ENCODE measurements at regions not wholly inside any gene's neighbourhood (a gene's known extent, or its start where the extent isn't known, plus 50 kb on each side); places are given as distances from the start of the nearest gene placed in this dataset.

- Histone ChIP-seq H3K4me1 (ENCODE audit: control insufficient read depth, insufficient read depth, low read length) (no peaks in the 10 kb centered on the region), H3K9me3 (ENCODE audit: control insufficient read depth, low read depth, low read length) (peaks cover 5% of the 10 kb centered on the region), H3K36me3 (ENCODE audit: control insufficient read depth, insufficient read depth, low read length) (no peaks in the 10 kb centered on the region), H3K27me3 (ENCODE audit: control insufficient read depth, insufficient read depth, low read length) (peaks cover 77% of the 10 kb centered on the region), H3K27ac (ENCODE audit: low read length) (no peak overlapping the region), H3K4me3 (ENCODE audit: low read length) (no peak overlapping the region)
- WGBS (ENCODE audit: insufficient coverage, low lambda C conversion rate) = no CpG with 5 or more reads among the region's 44 CpGs
- peak in 1 of 2 donors; percentile 22 for DNase-seq
Measured at GRCh38 chr11:19344661-19345518, 104.1 kb upstream of the E2F8 start.

DNA sequence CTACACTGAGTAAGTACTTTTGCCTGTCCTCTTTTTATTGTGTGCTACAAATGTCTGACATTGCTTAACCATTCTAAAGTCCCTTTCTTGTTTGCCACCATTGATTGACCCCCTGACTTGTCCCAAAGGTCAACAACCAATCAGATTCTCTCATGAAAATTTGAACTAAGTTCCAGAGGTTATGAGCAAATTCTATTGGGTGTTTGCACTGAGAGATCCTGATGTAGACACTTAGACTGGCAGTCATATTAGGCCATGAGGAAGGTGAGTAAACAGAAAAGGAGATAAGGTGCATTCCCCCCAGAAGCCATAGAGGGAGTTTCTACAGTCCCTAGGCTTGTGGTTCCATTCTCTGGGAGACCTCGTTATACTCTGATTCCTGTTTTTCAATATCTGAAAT lies 101.3 kb upstream of the E2F8 start:
- no peak overlapping the region for H3K4me3 ChIP-seq (ENCODE audit: low read length)
- H3K9me3 ChIP-seq (ENCODE audit: control insufficient read depth, low read depth, low read length) = peaks cover 5% of the 10 kb centered on the region
- no peaks in the 10 kb centered on the region for H3K4me1 ChIP-seq (ENCODE audit: control insufficient read depth, insufficient read depth, low read length)
- no CpG with 5 or more reads among the region's 1 CpG for WGBS (ENCODE audit: insufficient coverage, low lambda C conversion rate)
- peaks cover 75% of the 10 kb centered on the region for H3K27me3 ChIP-seq (ENCODE audit: control insufficient read depth, insufficient read depth, low read length)
- H3K36me3 ChIP-seq (ENCODE audit: control insufficient read depth, insufficient read depth, low read length) = no peaks in the 10 kb centered on the region
- H3K27ac ChIP-seq (ENCODE audit: low read length) = no peak overlapping the region
- no peak for DNase-seq

- Histone ChIP-seq H3K4me1 (ENCODE audit: control insufficient read depth, insufficient read depth, low read length) (no peaks in the 10 kb centered on the region), H3K9me3 (ENCODE audit: control insufficient read depth, low read depth, low read length) (no peaks in the 10 kb centered on the region), H3K4me3 (ENCODE audit: low read length) (no peak overlapping the region), H3K27me3 (ENCODE audit: control insufficient read depth, insufficient read depth, low read length) (peaks cover 50% of the 10 kb centered on the region), H3K36me3 (ENCODE audit: control insufficient read depth, insufficient read depth, low read length) (no peaks in the 10 kb centered on the region), H3K27ac (ENCODE audit: low read length) (no peak overlapping the region)
- no peak for DNase-seq
- no CpG with 5 or more reads among the region's 3 CpGs for WGBS (ENCODE audit: insufficient coverage, low lambda C conversion rate)
Measured at GRCh38 chr11:19338375-19338774, 97.6 kb upstream of the E2F8 start.

DNA sequence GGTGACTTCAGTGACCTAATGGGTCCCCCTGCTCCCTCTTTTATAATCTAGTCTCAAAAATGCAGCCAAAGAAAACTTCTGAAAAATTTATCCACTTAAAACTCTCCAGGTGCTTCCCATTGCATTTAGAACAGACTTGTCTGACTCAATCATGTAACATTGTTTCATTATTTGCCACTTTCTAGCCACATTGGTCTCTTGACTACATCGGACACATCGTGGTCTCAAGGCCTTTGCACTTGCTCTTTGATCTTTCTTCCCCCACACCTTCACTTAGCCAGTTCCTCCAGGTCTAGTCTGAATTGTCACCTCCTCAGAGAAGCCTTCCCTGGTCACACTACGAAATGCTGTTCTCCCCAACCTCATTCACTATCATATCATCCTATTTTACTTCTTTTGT lies 97.0 kb upstream of the E2F8 start:
- H3K36me3 ChIP-seq (ENCODE audit: control insufficient read depth, insufficient read depth, low read length) = no peaks in the 10 kb centered on the region
- H3K27ac ChIP-seq (ENCODE audit: low read length) = no peak overlapping the region
- DNase-seq = no peak
- H3K4me1 ChIP-seq (ENCODE audit: control insufficient read depth, insufficient read depth, low read length) = no peaks in the 10 kb centered on the region
- H3K4me3 ChIP-seq (ENCODE audit: low read length) = no peak overlapping the region
- WGBS (ENCODE audit: insufficient coverage, low lambda C conversion rate) = no CpG with 5 or more reads among the region's 3 CpGs
- H3K27me3 ChIP-seq (ENCODE audit: control insufficient read depth, insufficient read depth, low read length) = peaks cover 46% of the 10 kb centered on the region
- no peaks in the 10 kb centered on the region for H3K9me3 ChIP-seq (ENCODE audit: control insufficient read depth, low read depth, low read length)

DNA sequence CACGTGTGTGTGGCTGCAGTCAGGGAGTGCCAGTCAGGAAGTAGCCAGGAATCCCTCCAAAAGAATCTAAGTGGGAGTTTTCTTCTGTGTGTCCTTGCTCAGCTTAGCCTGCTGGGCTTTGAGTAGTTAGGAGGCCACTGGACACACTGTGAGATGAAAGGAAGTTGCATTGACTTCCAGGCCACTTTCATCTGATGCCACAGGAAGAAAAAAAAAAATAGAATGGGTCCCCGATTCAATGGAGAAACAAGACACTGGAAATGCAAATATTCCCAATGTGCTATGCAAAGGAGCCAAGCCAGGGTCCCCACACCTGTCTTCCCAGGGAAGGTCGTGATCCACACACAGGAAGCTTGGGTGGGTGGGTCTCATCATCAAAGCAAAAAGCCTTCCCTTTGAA lies 95.6 kb upstream of the E2F8 start:
- DNase-seq = no peak
- H3K9me3 ChIP-seq (ENCODE audit: control insufficient read depth, low read depth, low read length) = no peaks in the 10 kb centered on the region
- H3K4me1 ChIP-seq (ENCODE audit: control insufficient read depth, insufficient read depth, low read length) = no peaks in the 10 kb centered on the region
- no peaks in the 10 kb centered on the region for H3K36me3 ChIP-seq (ENCODE audit: control insufficient read depth, insufficient read depth, low read length)
- peaks cover 43% of the 10 kb centered on the region for H3K27me3 ChIP-seq (ENCODE audit: control insufficient read depth, insufficient read depth, low read length)
- WGBS (ENCODE audit: insufficient coverage, low lambda C conversion rate) = no CpG with 5 or more reads among the region's 3 CpGs
- no peak overlapping the region for H3K4me3 ChIP-seq (ENCODE audit: low read length)
- H3K27ac ChIP-seq (ENCODE audit: low read length) = no peak overlapping the region

GRCh38 chr11:19332476-19332875 lies 91.7 kb upstream of the E2F8 start:
- H3K27me3 ChIP-seq (ENCODE audit: control insufficient read depth, insufficient read depth, low read length) = peaks cover 33% of the 10 kb centered on the region
- H3K9me3 ChIP-seq (ENCODE audit: control insufficient read depth, low read depth, low read length) = no peaks in the 10 kb centered on the region
- H3K27ac ChIP-seq (ENCODE audit: low read length) = no peak overlapping the region
- no peaks in the 10 kb centered on the region for H3K4me1 ChIP-seq (ENCODE audit: control insufficient read depth, insufficient read depth, low read length)
- 100% methylated on average over 1 of the region's 2 CpGs for WGBS (ENCODE audit: insufficient coverage, low lambda C conversion rate)
- H3K36me3 ChIP-seq (ENCODE audit: control insufficient read depth, insufficient read depth, low read length) = no peaks in the 10 kb centered on the region
- DNase-seq = no peak
- H3K4me3 ChIP-seq (ENCODE audit: low read length) = no peak overlapping the region

GRCh38 chr11:19330416-19330815 lies 89.7 kb upstream of the E2F8 start:
- Histone ChIP-seq H3K4me1 (ENCODE audit: control insufficient read depth, insufficient read depth, low read length) (no peaks in the 10 kb centered on the region), H3K27me3 (ENCODE audit: control insufficient read depth, insufficient read depth, low read length) (peaks cover 30% of the 10 kb centered on the region), H3K9me3 (ENCODE audit: control insufficient read depth, low read depth, low read length) (no peaks in the 10 kb centered on the region), H3K36me3 (ENCODE audit: control insufficient read depth, insufficient read depth, low read length) (no peaks in the 10 kb centered on the region), H3K27ac (ENCODE audit: low read length) (no peak overlapping the region), H3K4me3 (ENCODE audit: low read length) (no peak overlapping the region)
- no CpG with 5 or more reads among the region's 2 CpGs for whole genome bisulfite sequencing (ENCODE audit: insufficient coverage, low lambda C conversion rate)
- DNase-seq = no peak

DNA sequence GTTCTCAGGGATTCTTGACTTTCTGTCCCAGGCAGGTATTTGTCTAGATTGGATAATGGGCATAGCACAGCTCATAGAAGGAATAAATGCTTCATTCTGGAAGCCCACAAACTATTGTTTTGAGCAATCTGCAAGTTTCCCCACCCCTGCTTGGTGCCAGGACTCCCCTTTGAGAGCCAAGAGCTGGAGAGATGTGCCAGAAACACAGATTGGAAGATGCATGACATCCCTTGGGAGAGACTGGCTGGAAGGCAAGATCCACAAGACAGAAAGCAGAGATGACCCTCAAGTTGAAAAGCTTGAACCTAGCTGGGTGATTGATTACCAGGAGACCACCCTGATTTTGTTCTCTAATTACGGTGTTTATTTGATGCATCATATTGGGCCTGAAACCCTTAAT lies 89.2 kb upstream of the E2F8 start:
- no peak for DNase-seq
- no peaks in the 10 kb centered on the region for H3K36me3 ChIP-seq (ENCODE audit: control insufficient read depth, insufficient read depth, low read length)
- no peak overlapping the region for H3K4me3 ChIP-seq (ENCODE audit: low read length)
- H3K27me3 ChIP-seq (ENCODE audit: control insufficient read depth, insufficient read depth, low read length) = peaks cover 30% of the 10 kb centered on the region
- H3K9me3 ChIP-seq (ENCODE audit: control insufficient read depth, low read depth, low read length) = no peaks in the 10 kb centered on the region
- WGBS (ENCODE audit: insufficient coverage, low lambda C conversion rate) = no CpG with 5 or more reads among the region's 1 CpG
- H3K27ac ChIP-seq (ENCODE audit: low read length) = no peak overlapping the region
- H3K4me1 ChIP-seq (ENCODE audit: control insufficient read depth, insufficient read depth, low read length) = no peaks in the 10 kb centered on the region

GRCh38 chr11:19328586-19329311 lies 88.0 kb upstream of the E2F8 start:
- H3K4me3 ChIP-seq (ENCODE audit: low read length) = no peak overlapping the region
- no peaks in the 10 kb centered on the region for H3K4me1 ChIP-seq (ENCODE audit: control insufficient read depth, insufficient read depth, low read length)
- H3K9me3 ChIP-seq (ENCODE audit: control insufficient read depth, low read depth, low read length) = no peaks in the 10 kb centered on the region
- WGBS (ENCODE audit: insufficient coverage, low lambda C conversion rate) = 40% methylated on average over 1 of the region's 8 CpGs
- no peak for DNase-seq
- H3K27me3 ChIP-seq (ENCODE audit: control insufficient read depth, insufficient read depth, low read length) = peaks cover 22% of the 10 kb centered on the region
- no peak overlapping the region for H3K27ac ChIP-seq (ENCODE audit: low read length)
- no peaks in the 10 kb centered on the region for H3K36me3 ChIP-seq (ENCODE audit: control insufficient read depth, insufficient read depth, low read length)

GRCh38 chr11:19327280-19327679 lies 86.5 kb upstream of the E2F8 start:
- Histone ChIP-seq H3K4me1 (ENCODE audit: control insufficient read depth, insufficient read depth, low read length) (no peaks in the 10 kb centered on the region), H3K27ac (ENCODE audit: low read length) (no peak overlapping the region), H3K4me3 (ENCODE audit: low read length) (no peak overlapping the region), H3K27me3 (ENCODE audit: control insufficient read depth, insufficient read depth, low read length) (peaks cover 21% of the 10 kb centered on the region), H3K36me3 (ENCODE audit: control insufficient read depth, insufficient read depth, low read length) (no peaks in the 10 kb centered on the region), H3K9me3 (ENCODE audit: control insufficient read depth, low read depth, low read length) (no peaks in the 10 kb centered on the region)
- DNase-seq = no peak
- 67% methylated on average over 1 of the region's 3 CpGs for WGBS (ENCODE audit: insufficient coverage, low lambda C conversion rate)

Measured in large intestine (tissue), 3 donors.